ENCODE measurements at regions not wholly inside any gene's neighbourhood (a gene's known extent, or its start where the extent isn't known, plus 50 kb on each side); places are given as distances from the start of the nearest gene placed in this dataset.

DNA sequence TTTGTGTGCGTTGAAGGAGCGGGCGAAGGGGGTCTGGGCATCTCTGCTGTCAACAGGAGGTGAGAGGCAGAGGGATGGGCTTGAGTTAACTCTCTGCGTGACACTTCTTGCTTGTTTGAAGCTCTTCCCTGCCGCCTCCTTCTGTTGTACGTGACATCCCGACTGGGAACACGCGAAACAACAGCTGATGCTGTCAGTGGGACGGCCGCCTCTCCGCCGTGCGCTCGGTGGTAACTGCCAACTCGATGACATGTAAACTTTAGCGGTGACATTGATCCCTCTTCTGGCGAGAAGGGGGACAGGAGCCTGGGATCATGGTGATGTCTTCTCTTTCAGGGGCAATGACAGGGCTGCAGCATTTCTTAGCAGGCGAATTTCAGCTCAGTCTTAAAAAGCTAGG is 394.5 kb downstream of the TYW1 start:
- in situ Hi-C loops (cut with MboI; ENCODE audit: low sequenced_read_pairs in 4 of 4) (no loop called here), intact Hi-C loops (cut with DNase I; ENCODE audit: low total_unique reads) (no loop called here)
- ATAC-seq = no peak
- no peaks in the 10 kb centered on the region for H3K9me3 ChIP-seq
- no peak overlapping the region for H3K4me3 ChIP-seq
- no peaks in the 10 kb centered on the region for H3K36me3 ChIP-seq
- peaks cover 0 to 7% (median 5%) of the 10 kb centered on the region in 3 donors for H3K27me3 ChIP-seq
- no peak for DNase-seq
- no peak for TF ChIP-seq CTCF (IDR thresholded peaks at IDR 0.05 in 4 of 5, conservative IDR thresholded peaks at IDR 0.05 in 1 of 5)
- no peak for TF ChIP-seq POLR2A (IDR thresholded peaks at IDR 0.05)
- no peak overlapping the region for H3K27ac ChIP-seq
- no peaks in the 10 kb centered on the region for H3K4me1 ChIP-seq

- TF ChIP-seq POLR2A (IDR thresholded peaks at IDR 0.05) (no peak), CTCF (IDR thresholded peaks at IDR 0.05 in 4 of 5, conservative IDR thresholded peaks at IDR 0.05 in 1 of 5) (no peak)
- no peak for DNase-seq
- ATAC-seq = no peak
- no peak overlapping the region for H3K27ac ChIP-seq
- peaks cover 0 to 7% (median 5%) of the 10 kb centered on the region in 3 donors for H3K27me3 ChIP-seq
- H3K9me3 ChIP-seq = no peaks in the 10 kb centered on the region
- no peaks in the 10 kb centered on the region for H3K4me1 ChIP-seq
- no peak overlapping the region for H3K4me3 ChIP-seq
- H3K36me3 ChIP-seq = no peaks in the 10 kb centered on the region
- in situ Hi-C loops (cut with MboI; ENCODE audit: low sequenced_read_pairs in 4 of 4) (no loop called here), intact Hi-C loops (cut with DNase I; ENCODE audit: low total_unique reads) (no loop called here)
These were observed 396.2 kb downstream of the TYW1 start for GRCh38 chr7:67392596-67393438.

- DNase-seq (no peak), ATAC-seq (no peak)
- Histone ChIP-seq H3K27me3 (peaks cover 0 to 7% (median 5%) of the 10 kb centered on the region in 3 donors), H3K4me3 (no peak overlapping the region), H3K4me1 (no peaks in the 10 kb centered on the region), H3K27ac (no peak overlapping the region), H3K9me3 (no peaks in the 10 kb centered on the region), H3K36me3 (no peaks in the 10 kb centered on the region)
- intact Hi-C loops (cut with DNase I; ENCODE audit: low total_unique reads) (no loop called here), in situ Hi-C loops (cut with MboI; ENCODE audit: low sequenced_read_pairs in 4 of 4) (no loop called here)
- TF ChIP-seq CTCF (IDR thresholded peaks at IDR 0.05 in 4 of 5, conservative IDR thresholded peaks at IDR 0.05 in 1 of 5) (no peak), POLR2A (IDR thresholded peaks at IDR 0.05) (no peak)
These were observed 397.3 kb downstream of the TYW1 start for GRCh38 chr7:67393903-67394302.

DNA sequence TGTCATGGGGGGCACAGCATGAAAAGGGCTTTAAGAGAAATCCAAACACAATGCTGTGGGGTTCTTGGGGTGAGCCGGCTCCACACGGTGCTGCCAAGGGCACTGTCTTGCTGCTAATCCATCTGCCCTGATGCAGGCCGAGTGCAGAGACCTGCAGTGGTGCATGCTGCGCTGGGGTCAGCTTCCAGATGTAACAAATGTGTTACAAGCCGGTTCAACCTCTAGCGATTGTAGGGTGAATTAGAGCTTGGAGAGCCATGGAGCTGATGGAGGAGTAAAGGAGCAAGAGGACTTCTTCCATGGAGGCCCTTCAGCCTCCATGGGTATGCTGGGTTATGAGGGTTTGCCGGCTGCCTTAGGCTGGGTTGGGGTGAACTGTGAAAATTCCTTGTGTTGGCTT is 402.3 kb downstream of the TYW1 start:
- Histone ChIP-seq H3K9me3 (no peaks in the 10 kb centered on the region), H3K4me1 (no peaks in the 10 kb centered on the region), H3K36me3 (no peaks in the 10 kb centered on the region), H3K27me3 (no peaks in the 10 kb centered on the region), H3K4me3 (no peak overlapping the region), H3K27ac (no peak overlapping the region)
- no peak for DNase-seq
- intact Hi-C loops (cut with DNase I; ENCODE audit: low total_unique reads) = no loop called here
- in situ Hi-C loops (cut with MboI; ENCODE audit: low sequenced_read_pairs in 4 of 4) = no loop called here
- no peak for TF ChIP-seq CTCF (IDR thresholded peaks at IDR 0.05 in 4 of 5, conservative IDR thresholded peaks at IDR 0.05 in 1 of 5)
- no peak for TF ChIP-seq POLR2A (IDR thresholded peaks at IDR 0.05)
- no peak for ATAC-seq

Data from gastrocnemius medialis (tissue), 4 donors.